GM12878 (cell line): ENCODE measurements at regions not wholly inside any gene's neighbourhood (a gene's known extent, or its start where the extent isn't known, plus 50 kb on each side); places are given as distances from the start of the nearest gene placed in this dataset.

Source experiments
- CHD1 ChIP-seq: IDR thresholded peaks from 2 replicates; pipeline ENCODE4 v1.6.1; 2012; ENCODE audit warnings: low read depth, low read length, improper control_type of control experiment
- CHD4 ChIP-seq: fragments of 200-600 bp; sonication (generic); IDR thresholded peaks from 2 replicates; pipeline ENCODE4 v1.6.1; 2016; ENCODE audit warnings: mild to moderate bottlenecking
- CREM ChIP-seq: IDR thresholded peaks from 2 replicates; pipeline ENCODE4 v1.6.1; 2014; ENCODE audit warnings: antibody characterized with exemption, low read depth
- EED ChIP-seq: sonication (generic); IDR thresholded peaks from 2 replicates; pipeline ENCODE4 v1.6.1; 2016; ENCODE audit warnings: antibody characterized with exemption, low read depth
- ESRRA ChIP-seq: IDR thresholded peaks from 2 replicates; pipeline ENCODE4 v1.6.1; 2012; ENCODE audit warnings: mild to moderate bottlenecking, low read length, improper control_type of control experiment
- FOXK2 ChIP-seq: fragments of 450-650 bp; IDR thresholded peaks from 2 replicates; pipeline ENCODE4 v1.6.1; 2017; ENCODE audit warnings: mild to moderate bottlenecking, moderate library complexity
- MEF2B ChIP-seq: fragments of 450-650 bp; IDR thresholded peaks from 2 replicates; pipeline ENCODE4 v1.6.1; 2018; ENCODE audit warnings: mild to moderate bottlenecking, moderate library complexity; ENCODE audit not compliant: partially characterized antibody, poor library complexity, severe bottlenecking
- NFYA ChIP-seq: IDR thresholded peaks from 2 replicates; pipeline ENCODE4 v1.6.1; 2011; ENCODE audit warnings: low read depth, mild to moderate bottlenecking, low read length, improper control_type of control experiment, borderline replicate concordance
- NR2F1 ChIP-seq: fragments of 450-650 bp; conservative IDR thresholded peaks from 2 replicates; pipeline ENCODE4 v1.6.1; 2017; ENCODE audit warnings: mild to moderate bottlenecking
- NRF1 ChIP-seq: conservative IDR thresholded peaks from 2 replicates; pipeline ENCODE4 v1.6.1; 2011; ENCODE audit warnings: mild to moderate bottlenecking, low read depth, low read length, improper control_type of control experiment
- POLR2AphosphoS5 ChIP-seq: IDR thresholded peaks from 2 replicates; pipeline ENCODE4 v1.6.1; 2011; ENCODE audit warnings: mild to moderate bottlenecking, low read length, inconsistent platforms
- POU2F2 ChIP-seq: IDR thresholded peaks from 3 replicates; pipeline ENCODE4 v1.6.1; 2011; ENCODE audit warnings: low read depth, mild to moderate bottlenecking, low read length, borderline replicate concordance
- TCF12 ChIP-seq: IDR thresholded peaks from 2 replicates; pipeline ENCODE4 v1.6.1; 2011; ENCODE audit warnings: low read depth, mild to moderate bottlenecking, low read length
- YY1 ChIP-seq: IDR thresholded peaks from 2 replicates; pipeline ENCODE4 v1.6.1; 2011; ENCODE audit warnings: low read depth, mild to moderate bottlenecking, low read length
- ZNF217 ChIP-seq: fragments of 450-650 bp; IDR thresholded peaks from 2 replicates; pipeline ENCODE4 v1.6.1; 2017; ENCODE audit warnings: antibody characterized with exemption, mild to moderate bottlenecking
- ZNF24 ChIP-seq: fragments of 450-650 bp; IDR thresholded peaks from 2 replicates; pipeline ENCODE4 v1.6.1; 2017; ENCODE audit warnings: antibody characterized with exemption, mild to moderate bottlenecking
- ZNF622 ChIP-seq: fragments of 450-650 bp; IDR thresholded peaks from 2 replicates; pipeline ENCODE4 v1.6.1; 2017; ENCODE audit warnings: mild to moderate bottlenecking, inconsistent platforms
- TF ChIP-seq, protein P1 (sequence below): IDR thresholded peaks from 2 replicates; pipeline ENCODE4 v1.6.1; 2011; ENCODE audit warnings: borderline replicate concordance, low read depth, mild to moderate bottlenecking, moderate library complexity, mixed read lengths, low read length; ENCODE audit not compliant: insufficient read depth; ENCODE audit errors: extremely low read length
- TF ChIP-seq, protein P2 (sequence below): IDR thresholded peaks from 2 replicates; pipeline ENCODE4 v1.6.1; 2011; ENCODE audit warnings: borderline replicate concordance, low read depth, mild to moderate bottlenecking, moderate library complexity, low read length; ENCODE audit not compliant: insufficient read depth, poor library complexity, severe bottlenecking
- TF ChIP-seq, protein P3 (sequence below): fragments of 450-650 bp; IDR thresholded peaks from 2 replicates; pipeline ENCODE4 v1.6.1; 2016; ENCODE audit warnings: mild to moderate bottlenecking

DNA sequence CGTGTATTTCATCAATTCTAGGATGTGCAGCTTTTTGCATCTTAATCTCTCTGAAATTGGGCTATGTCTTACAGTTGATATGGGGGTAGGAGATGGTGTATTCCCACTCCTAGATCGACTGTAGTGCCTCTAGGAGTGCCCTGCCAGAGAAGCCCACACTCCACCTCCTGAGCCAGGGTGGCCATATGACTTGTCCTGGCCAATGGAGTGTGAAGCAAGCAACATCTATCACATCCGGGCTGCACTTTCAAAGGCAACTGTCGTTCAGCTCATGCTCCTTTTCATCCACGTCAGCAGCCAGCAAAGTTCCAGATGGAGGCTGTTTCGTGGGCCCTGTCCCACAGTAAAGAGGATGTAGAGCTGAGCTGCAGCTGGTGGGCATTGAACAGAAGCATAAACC lies 149.4 kb upstream of the SLC1A4 start (continued):
- TF ChIP-seq YY1 = no peak
- no peak for TF ChIP-seq ESRRA
- TF ChIP-seq, protein P1, sequence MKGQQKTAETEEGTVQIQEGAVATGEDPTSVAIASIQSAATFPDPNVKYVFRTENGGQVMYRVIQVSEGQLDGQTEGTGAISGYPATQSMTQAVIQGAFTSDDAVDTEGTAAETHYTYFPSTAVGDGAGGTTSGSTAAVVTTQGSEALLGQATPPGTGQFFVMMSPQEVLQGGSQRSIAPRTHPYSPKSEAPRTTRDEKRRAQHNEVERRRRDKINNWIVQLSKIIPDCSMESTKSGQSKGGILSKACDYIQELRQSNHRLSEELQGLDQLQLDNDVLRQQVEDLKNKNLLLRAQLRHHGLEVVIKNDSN = peak; percentile 83
- no peak for TF ChIP-seq NFYA
- TF ChIP-seq, protein P2, sequence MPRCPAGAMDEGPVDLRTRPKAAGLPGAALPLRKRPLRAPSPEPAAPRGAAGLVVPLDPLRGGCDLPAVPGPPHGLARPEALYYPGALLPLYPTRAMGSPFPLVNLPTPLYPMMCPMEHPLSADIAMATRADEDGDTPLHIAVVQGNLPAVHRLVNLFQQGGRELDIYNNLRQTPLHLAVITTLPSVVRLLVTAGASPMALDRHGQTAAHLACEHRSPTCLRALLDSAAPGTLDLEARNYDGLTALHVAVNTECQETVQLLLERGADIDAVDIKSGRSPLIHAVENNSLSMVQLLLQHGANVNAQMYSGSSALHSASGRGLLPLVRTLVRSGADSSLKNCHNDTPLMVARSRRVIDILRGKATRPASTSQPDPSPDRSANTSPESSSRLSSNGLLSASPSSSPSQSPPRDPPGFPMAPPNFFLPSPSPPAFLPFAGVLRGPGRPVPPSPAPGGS = no peak
- TF ChIP-seq ZNF622 = no peak
- no peak for TF ChIP-seq POU2F2
- TF ChIP-seq MEF2B = no peak
- no peak for TF ChIP-seq ZNF217
- TF ChIP-seq ZNF24 = no peak
- TF ChIP-seq, protein P3, sequence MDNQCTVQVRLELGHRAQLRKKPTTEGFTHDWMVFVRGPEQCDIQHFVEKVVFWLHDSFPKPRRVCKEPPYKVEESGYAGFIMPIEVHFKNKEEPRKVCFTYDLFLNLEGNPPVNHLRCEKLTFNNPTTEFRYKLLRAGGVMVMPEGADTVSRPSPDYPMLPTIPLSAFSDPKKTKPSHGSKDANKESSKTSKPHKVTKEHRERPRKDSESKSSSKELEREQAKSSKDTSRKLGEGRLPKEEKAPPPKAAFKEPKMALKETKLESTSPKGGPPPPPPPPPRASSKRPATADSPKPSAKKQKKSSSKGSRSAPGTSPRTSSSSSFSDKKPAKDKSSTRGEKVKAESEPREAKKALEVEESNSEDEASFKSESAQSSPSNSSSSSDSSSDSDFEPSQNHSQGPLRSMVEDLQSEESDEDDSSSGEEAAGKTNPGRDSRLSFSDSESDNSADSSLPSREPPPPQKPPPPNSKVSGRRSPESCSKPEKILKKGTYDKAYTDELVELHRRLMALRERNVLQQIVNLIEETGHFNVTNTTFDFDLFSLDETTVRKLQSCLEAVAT = no peak
- peak; percentile 60; the same call in 1 of the 2 replicates for TF ChIP-seq CREM
- no peak for TF ChIP-seq NR2F1
- peak; percentile 32; the same call in 1 of the 2 replicates for TF ChIP-seq EED
- no peak for TF ChIP-seq FOXK2
- no peak for TF ChIP-seq NRF1
- no peak for TF ChIP-seq CHD1
- TF ChIP-seq POLR2AphosphoS5 = peak; percentile 51; the same call in 1 of the 2 replicates
- 0 out of 2 replicates have a peak, but pooled peaks have one; percentile 27 for TF ChIP-seq TCF12
- no peak for TF ChIP-seq CHD4
